ENCODE measurements at regions not wholly inside any gene's neighbourhood (a gene's known extent, or its start where the extent isn't known, plus 50 kb on each side); places are given as distances from the start of the nearest gene placed in this dataset.

DNA sequence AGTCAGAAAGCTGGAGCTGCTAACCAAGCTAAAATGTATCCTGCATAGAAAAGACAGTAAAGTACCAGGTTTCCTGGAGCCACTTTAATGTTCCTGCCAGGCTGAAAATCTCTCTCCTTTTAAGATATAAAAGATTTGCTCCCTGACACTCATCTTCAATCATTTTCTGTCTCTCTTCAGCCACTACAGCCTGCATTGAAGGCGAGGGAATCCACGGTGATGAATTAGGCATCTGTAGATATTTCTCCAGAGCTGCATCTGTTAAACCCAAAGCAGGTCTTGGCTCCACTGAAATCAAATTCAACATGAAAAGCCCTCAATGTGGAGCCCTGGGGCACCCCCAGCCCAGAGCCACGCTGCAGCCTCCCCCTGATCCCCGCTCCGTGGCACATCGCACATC, 94.7 kb upstream of the CRHR1 start:
- FAIRE-seq, result no peak

DNA sequence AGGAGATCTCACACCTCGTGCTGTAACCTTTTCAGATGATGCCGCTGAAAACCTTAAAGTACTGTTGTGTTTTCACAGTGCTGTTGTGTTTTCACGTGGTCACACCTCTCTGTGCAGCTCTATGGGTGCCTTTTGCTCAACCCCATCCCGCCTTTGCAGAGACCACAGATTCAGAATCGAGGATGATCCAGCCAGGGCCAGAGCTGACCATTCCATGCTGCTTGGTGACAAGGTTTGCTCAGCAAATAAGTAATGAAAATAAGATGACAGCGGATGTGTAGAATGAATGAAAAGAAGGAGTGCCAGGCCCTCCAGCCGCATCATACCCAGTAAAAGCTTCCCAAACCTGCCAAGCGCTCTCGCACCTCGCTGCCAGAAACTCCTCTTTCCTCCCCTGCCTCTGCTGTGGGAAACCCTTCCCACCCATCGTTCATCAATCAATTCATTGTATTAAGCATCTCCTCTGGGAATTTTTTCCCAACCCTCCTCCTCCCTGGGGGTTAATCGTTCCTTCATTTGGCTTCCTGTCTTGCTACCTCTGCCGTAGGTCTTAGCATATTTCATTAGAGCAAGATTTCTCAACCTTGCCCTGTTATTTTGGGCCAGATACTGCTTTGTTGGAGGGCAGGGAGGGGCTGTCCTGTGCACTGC, 93.4 kb upstream of the CRHR1 start:
- FAIRE-seq, result no peak

DNA sequence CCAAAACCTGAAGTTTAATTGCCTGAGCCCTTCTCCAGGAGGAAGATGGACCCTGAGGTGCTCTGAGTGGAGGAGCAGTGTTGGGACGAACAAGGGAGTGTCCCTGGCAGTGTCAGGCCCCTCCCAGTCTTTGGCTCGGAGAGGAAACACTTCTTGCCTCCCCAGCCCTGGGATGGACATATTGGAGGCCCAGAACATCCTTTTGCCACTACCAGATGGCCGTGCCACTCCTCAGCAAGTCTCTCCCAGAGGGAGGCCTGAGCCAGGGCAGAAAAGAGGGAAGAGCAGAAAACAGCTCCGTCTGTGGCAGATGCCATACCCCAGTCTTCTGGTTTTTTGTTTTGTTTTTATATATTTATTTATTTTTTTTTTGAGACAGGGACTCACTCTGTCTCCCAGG, 91.5 kb upstream of the CRHR1 start:
- FAIRE-seq, result no peak

DNA sequence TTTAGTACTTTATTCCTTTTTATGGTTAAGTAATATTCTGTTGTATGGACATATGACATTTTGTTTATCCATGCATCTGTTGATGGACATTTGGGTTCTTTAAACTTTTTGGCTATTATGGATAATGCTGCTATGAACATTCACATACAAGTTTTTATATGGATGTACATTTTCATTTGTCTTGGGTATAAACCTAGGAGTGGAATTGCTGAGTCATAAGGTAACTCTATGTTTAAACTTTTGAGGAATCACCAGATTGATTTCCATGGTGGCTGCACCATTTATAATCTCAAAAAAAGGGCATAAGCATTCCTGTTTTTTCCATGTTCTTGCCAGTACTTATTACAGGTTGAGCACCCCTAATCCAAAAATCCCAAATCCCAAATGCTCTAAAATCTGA, 90.3 kb upstream of the CRHR1 start:
- FAIRE-seq, result no peak

DNA sequence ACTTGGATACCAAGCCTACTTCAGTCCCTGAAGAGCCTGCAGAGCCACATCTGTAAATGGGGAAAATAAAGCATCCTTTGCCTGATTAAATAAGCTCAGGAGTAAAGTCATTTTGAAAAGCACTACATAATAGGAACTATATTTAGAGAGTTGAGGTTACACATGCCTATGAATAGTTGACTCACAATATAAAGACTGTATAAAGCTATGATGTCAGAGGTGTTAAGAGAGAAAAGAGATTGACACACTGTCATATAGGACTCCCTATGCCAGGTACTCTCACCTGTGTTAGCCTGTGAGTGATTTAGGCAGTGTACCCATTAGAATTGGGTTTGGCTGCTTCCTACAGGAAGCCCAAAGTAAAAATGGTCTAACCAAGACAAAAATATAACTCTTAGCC, 87.7 kb upstream of the CRHR1 start:
- FAIRE-seq, result no peak

DNA sequence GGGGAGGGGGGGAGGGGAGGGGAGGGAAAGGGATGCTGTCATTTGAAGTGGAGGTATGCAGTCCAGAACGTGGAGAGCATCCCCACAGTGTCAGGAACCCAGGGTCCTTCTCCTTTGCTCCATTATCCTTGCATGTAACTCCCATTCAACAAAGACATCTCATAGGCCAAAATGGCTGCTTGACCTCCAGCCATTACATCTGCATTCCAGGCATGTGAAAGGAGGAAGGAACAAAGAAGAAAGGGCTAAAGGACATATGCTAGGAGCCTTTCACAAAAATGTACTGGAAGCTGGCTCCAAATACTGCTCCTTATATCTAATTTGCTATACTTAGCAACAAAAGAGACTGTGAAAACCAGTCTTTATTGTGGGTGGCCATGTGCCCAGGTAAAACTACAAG, 87.0 kb upstream of the CRHR1 start:
- FAIRE-seq, result no peak

DNA sequence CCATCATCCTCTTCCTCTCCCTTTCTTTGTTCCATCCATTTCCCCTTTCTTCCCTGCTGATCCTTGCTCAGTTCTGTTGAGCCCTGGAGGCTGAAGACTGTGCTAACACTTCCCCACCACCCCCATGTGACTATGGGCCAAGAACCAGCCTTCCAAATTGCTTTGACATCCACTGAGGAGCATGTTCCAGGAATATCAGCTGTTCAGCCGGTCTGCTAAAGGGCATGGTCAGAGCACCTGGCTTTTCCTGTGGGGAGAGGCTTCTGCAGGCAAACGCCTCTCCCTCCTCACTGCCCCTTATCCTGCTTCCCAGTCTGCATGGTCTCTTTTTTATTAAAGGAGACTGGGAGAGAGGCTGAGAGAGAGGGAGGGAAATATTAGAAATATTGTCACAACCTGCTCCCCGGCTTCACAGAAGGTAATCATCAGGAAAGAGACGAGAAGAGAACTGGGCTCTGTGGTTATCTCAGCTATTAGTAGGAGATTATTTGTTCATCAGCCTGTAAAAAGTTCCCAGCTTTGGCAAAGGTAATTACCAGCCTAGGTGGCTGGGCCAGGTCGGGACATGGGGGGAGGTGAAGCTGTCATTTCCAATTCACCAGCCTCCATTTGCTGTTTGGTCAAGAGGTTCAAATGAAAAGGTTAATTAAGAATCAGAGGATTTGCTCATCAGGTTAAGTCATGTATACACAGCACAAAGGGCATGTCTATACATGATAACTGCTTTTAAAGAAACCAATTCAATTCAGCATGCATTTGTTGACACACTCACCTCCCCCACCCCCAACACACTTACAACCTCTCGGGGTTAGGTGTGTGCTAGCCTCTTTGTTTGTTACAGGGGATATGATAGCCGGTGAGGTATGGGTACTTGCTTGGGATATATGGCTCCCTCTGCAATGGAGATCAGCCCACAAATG, 83.7 kb upstream of the CRHR1 start:
- FAIRE-seq, result no peak

DNA sequence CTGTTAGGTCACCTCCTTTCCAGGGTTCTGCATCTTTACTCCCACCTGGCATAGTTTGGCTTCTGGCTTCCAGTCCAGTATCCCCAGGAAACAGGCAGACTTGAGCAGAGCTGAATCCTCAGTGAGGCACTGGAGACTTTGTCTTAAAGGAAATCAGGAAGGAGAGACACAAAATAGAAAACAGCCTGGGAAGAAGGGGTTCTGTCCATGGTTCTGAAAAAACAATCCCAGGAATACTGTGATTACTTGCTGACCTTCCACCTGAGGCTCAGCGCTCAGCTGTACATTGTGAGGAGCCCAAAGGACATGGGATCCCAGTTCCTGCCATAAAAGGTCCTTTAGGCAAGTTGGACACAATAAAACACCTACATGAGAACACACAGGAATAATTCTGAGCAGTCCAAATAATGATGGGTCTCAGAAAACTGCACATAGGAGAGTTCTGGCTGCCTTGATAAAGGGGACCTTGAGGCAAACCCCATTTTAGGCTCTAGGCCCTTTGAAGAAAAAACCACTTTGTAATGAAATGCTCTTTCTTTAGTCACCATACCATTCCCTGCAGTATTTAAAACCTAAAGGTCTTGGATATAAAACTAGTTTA, 81.4 kb upstream of the CRHR1 start:
- FAIRE-seq, result no peak

DNA sequence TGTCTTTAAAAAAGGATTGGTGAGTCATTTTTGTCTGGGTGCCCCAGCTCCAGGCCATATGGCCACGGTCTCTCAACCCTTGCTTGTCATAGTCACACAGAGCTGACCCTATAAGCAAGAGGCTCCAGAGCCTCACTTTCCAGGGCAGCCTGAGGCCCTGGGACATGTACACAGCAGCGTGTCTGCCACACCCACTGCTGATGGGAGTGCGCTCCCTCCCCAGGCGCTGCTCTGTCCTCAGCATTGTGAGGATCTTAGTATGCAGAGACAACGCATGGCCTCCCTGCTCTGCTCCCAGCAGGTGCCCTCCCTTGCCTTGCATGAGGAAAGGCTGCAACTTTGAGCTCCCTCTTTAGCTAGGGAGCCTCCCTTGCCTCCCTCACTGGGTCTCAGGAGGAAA, 80.8 kb upstream of the CRHR1 start:
- no peak for FAIRE-seq

DNA sequence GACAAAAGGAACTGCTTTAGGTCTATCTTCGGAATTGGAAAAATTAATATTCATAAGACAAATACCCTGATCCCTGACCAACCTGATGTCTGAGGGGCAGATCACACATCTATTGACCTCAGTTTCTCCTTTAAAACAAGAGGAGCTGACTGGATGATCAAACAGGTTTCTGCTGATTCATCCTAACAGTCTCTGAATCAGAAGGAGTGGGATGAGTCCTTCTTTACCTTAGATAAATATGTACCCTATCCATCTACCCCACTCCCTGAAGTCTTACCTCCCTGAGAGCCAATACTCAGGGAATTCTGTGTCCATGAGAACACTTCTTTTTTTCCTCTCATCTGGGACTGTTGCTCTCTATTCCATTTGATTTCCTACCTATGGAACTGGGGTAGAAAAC, 80.3 kb upstream of the CRHR1 start:
- no peak for FAIRE-seq

DNA sequence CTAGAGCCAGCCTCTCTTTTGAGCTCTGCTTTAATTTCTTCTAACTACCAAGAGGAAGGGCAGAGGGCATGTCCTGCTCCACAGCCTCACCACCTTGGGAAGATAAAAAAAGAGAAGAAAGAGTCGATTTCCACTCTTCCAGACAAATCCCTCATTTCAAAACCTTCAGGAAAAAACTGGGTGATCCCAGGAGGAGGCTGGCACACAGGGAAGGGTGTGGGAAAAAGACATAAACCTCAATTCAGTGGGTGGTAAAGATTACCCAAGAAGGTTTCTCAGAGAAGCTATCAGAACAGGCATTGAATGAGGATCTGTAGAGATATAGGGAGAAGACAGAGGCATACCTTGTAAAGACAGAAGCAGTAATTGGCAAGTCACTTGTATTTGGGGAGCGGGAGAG, 79.9 kb upstream of the CRHR1 start:
- FAIRE-seq, result no peak

DNA sequence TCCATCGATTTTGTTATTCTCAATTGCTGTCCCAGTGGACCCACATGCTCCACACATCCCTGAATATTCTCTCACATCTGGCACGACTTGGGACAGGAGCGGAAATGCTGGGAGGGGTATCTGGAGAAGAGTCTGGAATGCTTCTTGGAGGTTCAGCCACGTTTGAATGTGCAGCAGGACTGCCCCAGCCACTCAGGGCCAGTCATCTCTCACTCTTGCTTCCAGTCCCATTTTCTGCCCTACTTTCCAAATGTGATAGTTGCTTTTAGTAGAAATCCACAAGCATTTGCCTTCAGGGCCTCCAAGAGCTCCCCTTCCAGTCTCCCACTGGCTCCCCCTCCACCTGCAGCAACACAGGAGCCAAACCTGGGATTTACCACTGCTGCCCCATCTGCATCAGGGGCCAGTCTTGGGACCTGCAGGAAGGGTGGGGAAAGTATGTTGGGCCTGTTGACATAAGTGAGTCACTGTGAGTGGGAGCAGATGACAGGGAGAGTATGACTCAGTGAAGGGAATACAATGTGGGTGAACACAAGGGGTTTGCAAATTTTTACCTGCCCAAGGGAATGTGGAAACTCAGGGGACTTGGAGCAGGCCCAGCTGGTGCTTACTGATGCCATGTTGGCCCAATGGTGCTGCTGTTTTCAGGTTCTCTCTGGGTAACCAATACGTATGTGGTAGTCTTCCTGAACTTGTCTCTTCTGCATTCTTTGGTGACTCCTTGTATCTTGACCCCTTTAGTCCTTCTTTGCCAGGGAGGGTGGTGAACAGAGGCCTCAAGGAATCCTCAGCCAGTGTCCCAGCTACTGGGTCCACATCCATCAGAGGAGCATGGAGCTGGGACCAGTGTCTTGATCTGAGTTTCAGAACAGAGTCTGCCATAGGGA, 78.8 kb upstream of the CRHR1 start:
- no peak for FAIRE-seq

DNA sequence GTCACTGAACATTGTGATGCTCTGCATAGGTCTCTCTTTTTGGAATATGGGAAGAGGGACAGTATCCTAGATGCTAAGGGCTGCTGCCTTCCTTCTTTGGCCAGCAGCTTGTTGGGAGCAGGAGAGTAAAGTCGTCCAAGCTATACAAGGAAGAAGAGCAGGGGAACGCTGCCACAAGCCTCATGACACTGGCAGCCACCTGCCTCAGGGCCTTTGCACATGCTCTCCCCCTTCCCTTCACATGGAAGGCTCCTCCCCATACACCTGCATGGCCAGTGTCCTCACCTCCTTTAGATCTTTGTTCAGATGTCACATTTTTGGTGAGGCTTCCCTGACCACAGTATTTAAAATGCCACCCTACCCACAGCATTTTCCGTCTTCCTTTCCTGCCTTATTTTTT, 78.1 kb upstream of the CRHR1 start:
- no peak for FAIRE-seq

DNA sequence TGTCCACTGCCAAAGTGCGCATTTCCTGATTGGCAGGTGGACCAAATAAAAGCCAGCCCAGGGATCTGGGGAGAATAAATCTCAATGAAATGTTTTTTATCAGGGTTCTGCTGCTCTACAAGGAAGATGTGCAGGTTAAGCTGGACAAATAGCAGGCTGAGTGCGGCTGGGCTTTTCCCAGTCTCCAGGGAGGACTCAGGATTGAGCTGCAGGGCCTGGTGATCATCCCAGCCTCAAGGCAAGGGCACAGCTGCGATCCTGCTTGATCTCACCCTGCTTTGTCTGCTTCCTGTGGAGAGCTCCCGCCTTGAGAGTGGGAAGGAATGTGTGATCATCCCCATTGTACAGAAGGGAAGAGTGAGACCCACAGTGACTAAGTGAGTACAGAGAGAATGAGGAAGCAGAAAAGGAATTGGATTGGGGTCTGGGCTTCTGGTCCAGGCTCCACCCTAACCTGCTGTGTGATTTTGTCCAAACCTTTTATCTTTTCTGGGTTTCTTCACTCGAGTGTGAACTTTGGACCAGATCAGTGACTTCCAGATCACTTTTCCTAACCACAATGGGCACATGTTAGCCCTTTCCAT, 75.3 kb upstream of the CRHR1 start:
- no peak for FAIRE-seq

DNA sequence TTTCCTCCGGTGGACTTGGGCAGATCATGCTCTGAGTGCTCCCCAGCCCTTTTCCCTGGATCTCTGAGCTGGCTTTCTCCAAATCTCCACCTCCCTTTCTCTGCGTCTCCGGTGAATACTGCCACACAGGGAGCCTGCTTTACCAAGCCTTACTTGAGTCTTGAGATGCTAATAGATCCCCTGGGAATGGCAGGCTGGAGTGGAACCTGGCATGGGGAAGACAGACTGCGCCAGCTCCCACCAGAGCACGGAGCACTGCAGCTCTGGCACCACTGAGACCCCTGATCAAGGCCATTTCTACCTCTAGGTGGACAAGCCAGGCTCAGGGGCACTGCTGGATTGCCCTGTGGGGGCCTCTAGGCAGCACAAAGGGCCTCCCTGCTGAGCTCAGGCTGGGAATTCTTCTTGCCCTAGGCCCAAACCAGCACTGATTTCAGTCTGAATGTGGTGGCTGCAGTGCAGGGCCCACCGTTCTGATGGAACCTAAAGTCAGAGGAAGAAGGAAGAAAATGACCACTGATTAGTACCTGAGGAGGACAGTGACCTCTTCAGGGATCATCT, 74.3 kb upstream of the CRHR1 start:
- FAIRE-seq, result no peak

DNA sequence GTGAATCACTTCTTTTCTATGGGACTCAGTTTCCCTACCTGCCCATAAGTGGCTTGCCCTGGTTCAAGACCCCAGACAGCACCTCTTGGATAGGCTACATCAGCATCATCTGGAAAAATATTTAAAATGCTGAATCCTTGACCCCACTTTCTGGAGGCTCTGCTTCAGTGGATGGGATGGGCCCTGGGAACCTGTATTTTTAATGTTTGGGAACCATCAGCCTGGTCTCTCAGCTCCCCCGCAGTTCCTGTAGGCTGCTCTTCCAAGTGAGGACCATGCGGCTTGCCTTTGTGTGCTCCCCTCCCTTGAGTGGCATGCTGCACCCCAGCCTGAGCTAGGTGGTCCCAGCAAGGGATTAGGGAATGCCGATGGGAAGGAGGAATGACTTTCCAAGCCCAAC, 68.3 kb upstream of the CRHR1 start:
- FAIRE-seq, result no peak

DNA sequence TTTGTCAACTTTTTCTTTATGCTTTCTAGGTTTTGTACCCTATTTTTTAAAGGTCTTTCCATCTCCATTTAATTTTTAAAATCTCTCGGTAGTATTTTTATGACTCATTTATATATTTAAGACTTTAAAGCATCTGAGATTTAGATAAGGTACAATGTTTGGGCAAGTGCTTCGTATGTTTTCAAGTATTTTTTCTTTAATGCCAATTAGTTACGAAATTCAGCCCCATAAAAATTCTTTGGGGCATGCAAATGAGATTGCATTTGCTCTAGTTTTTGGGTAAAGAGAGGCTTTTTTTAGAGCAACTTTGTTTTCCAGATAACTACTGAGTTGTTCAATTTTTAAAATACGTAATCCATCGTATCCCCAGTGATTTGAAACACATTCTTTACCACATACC, 65.3 kb upstream of the CRHR1 start:
- no peak for FAIRE-seq

DNA sequence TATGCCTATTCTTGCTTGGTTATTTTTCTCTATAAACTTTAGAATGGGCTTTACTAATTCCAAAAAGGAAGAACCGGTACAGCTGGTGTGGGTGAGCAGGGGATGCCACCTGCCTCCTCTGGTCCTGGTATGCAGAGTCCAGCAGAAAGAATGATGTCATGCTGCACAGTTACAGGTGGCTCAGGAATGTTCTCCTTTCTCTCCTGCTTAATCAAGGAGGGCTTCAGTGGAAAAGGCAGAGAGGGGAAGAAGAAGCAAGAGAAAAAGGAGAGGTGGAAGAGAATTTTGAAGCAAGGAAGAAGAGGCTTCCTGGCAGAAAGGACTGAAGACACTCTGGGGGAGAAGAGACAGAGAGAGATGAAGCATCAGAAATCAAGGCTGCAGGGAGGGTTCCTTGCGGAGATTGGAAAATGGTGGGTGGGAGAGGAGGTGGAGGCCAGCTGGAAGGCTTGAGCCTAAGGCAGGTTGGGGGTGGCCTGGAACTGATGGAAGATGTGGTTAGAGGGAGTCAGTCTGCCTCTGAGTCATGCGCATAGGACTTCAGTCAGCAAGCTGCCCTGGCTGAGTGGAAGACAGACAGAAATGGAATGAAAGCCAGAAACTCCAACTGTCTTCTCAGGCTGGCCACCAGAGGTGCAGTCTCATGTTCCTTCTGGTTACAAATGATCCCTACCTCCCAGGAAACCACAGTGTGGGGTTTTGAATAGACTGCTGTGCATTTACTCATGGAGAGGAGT, 64.6 kb upstream of the CRHR1 start:
- FAIRE-seq, result no peak

DNA sequence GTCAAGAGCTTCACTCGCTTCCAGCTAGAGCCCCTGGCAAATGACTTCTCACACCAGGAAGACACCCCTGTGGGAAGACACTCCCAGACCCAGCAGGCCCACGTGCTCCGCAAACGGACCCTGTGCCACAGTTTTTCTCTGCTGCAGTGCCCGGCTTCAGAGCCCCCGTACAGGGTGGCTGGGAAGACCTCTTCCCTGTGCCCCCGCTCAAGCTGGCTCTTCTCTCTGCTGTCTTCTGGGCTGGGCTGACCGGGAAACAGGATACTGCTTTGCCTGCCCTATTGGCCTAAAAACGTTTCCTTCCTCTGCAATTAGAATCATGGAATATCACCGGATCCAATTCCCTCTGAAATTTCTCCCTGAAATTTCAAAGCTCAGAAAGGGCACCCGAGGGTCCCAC, 63.7 kb upstream of the CRHR1 start:
- FAIRE-seq, result no peak

DNA sequence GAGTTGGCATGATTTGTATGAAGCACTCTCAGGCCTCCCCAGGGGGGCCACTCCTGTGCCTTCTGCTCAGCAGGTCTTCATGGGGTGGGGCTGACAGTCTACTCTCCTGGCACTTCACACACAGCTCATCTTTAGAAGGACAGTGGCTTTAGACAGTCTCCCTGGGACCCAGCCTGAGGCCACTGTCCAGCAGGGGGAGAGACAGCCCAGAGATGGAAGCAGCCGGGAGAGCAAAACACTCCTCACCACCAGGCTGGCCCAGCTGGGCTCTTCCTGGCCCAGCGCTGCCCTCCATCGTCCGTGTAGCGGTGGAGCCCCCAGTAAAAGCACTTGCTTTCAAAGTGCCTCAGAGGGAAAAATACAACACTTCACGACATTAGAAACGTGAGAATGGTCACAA, 62.0 kb upstream of the CRHR1 start:
- no peak for FAIRE-seq

DNA sequence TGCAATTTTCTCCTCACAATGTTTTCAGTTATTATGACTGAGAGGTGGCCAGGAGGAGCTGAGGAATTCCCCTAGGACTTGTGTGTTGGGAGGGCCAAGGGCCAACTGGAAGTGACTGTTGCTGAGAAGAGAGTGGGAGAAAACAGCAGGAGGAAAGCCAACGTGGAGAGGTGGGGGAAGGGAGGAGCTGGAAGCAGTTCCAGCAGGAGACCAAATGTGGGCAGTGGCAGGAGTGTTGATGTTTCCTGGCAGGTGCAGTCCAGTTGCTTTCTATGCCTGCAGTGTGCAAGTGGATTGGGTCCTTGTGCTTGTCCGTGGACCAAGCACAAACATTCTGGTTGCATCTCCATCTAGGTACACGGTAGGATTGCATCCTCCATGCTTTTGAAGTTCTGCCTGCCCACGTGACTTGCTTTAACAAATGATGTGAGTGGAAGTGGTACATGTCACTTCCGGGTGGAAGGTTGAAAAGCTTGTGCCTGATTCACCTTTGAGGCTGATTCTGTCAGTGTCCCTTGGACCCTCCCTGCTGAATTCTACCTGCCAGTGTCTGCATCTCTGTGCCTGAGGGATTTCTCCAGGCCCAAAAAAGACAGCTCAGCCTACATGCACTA, 54.7 kb upstream of the CRHR1 start:
- no peak for FAIRE-seq
